ENCODE measurements at regions not wholly inside any gene's neighbourhood (a gene's known extent, or its start where the extent isn't known, plus 50 kb on each side); places are given as distances from the start of the nearest gene placed in this dataset.

DNA sequence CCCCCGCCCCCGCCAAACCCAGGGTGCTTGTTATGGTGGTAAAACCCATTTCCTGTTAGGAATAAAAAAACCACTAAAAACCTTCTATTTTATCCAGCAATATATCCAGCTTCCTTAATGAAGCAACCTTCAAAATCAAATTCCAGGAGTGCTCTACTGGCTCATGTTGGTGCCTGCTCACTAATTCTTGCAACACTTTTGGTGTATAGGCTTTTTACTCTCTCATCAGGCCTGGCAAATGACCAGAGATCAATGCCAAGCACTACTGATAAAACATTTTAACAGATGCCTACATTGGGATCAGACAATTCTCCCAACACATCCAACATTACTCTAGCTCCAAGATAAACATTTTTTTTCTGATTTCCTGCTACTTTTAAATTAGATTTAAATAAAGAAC, 312.4 kb downstream of the KCNJ3 start:
- Histone ChIP-seq H2BK120ac (ENCODE audit: low read depth, low read length, poor library complexity, severe bottlenecking) (no peak overlapping the region), H3K9me3 (ENCODE audit: control insufficient read depth, low read depth, low read length) (no peaks in the 10 kb centered on the region), H4K91ac (ENCODE audit: insufficient read length, low read depth, low read length) (no peak overlapping the region), H3K23me2 (ENCODE audit: insufficient read length, low read depth, low read length, poor library complexity, severe bottlenecking) (no peaks in the 10 kb centered on the region), H3K79me2 (ENCODE audit: insufficient read depth, low read length) (no peaks in the 10 kb centered on the region), H4K5ac (ENCODE audit: insufficient read length, low read depth, low read length) (no peak overlapping the region), H2BK12ac (ENCODE audit: insufficient read length, low read depth, low read length) (no peak overlapping the region), H2BK5ac (ENCODE audit: insufficient read length, low read length) (no peak overlapping the region), H3K9ac (ENCODE audit: extremely low read depth, insufficient read length, low read length) (no peak overlapping the region), H3K18ac (ENCODE audit: insufficient read length, low read depth, low read length) (no peak overlapping the region), H2BK20ac (ENCODE audit: low read depth, low read length, poor library complexity, severe bottlenecking) (no peak overlapping the region), H3K56ac (ENCODE audit: insufficient read length, low read depth, low read length) (no peak overlapping the region), H2AFZ (ENCODE audit: low read length) (no peak overlapping the region), H3K4ac (ENCODE audit: low read depth, low read length) (no peak overlapping the region), H3K27ac (ENCODE audit: insufficient read length, low read depth, low read length) (no peak overlapping the region), H4K20me1 (ENCODE audit: control insufficient read depth, insufficient read depth, insufficient read length) (no peaks in the 10 kb centered on the region), H2BK15ac (ENCODE audit: low read depth, low read length) (no peak overlapping the region), H3K4me1 (ENCODE audit: insufficient read depth, low read length) (no peaks in the 10 kb centered on the region), H2AK5ac (ENCODE audit: insufficient read length, low read length) (no peak overlapping the region), H3K4me2 (ENCODE audit: insufficient read depth, insufficient read length, low read length) (no peak overlapping the region), H3K14ac (ENCODE audit: insufficient read depth, low read length) (no peak overlapping the region), H3T11ph (ENCODE audit: low read length) (no peak overlapping the region), H3K27me3 (ENCODE audit: insufficient read depth, low read length) (no peaks in the 10 kb centered on the region), H3K23ac (ENCODE audit: insufficient read length, low read depth, low read length) (no peak overlapping the region), H3K79me1 (ENCODE audit: insufficient read depth, low read depth, low read length, poor library complexity, severe bottlenecking) (no peaks in the 10 kb centered on the region), H4K8ac (replicated peaks; ENCODE audit: insufficient read length, low read depth, low read length) (no peak overlapping the region)
- TF ChIP-seq, protein P1, sequence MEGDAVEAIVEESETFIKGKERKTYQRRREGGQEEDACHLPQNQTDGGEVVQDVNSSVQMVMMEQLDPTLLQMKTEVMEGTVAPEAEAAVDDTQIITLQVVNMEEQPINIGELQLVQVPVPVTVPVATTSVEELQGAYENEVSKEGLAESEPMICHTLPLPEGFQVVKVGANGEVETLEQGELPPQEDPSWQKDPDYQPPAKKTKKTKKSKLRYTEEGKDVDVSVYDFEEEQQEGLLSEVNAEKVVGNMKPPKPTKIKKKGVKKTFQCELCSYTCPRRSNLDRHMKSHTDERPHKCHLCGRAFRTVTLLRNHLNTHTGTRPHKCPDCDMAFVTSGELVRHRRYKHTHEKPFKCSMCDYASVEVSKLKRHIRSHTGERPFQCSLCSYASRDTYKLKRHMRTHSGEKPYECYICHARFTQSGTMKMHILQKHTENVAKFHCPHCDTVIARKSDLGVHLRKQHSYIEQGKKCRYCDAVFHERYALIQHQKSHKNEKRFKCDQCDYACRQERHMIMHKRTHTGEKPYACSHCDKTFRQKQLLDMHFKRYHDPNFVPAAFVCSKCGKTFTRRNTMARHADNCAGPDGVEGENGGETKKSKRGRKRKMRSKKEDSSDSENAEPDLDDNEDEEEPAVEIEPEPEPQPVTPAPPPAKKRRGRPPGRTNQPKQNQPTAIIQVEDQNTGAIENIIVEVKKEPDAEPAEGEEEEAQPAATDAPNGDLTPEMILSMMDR (conservative IDR thresholded peaks at IDR 0.05): no peak
- no peak overlapping the region for H3K27ac Mint-ChIP-seq
- DNase-seq: no peak
- no peaks in the 10 kb centered on the region for H3K27me3 Mint-ChIP-seq (ENCODE audit: low read depth)
- H3K4me1 Mint-ChIP-seq: no peaks in the 10 kb centered on the region
- H3K9me3 Mint-ChIP-seq: no peaks in the 10 kb centered on the region
- no CpG with 5 or more reads among the region's 2 CpGs for WGBS (ENCODE audit: extremely low coverage, insufficient read length, low lambda C conversion rate)
- no peaks in the 10 kb centered on the region for H3K36me3 Mint-ChIP-seq (ENCODE audit: insufficient read depth in 1 of 3, low read depth in 3 of 3)
- no peak overlapping the region for H3K4me3 Mint-ChIP-seq

Data from H9 (cell line).